ENCODE measurements at regions not wholly inside any gene's neighbourhood (a gene's known extent, or its start where the extent isn't known, plus 50 kb on each side); places are given as distances from the start of the nearest gene placed in this dataset.

- H3K4me2 ChIP-seq (ENCODE audit: insufficient read depth, low read length): no peak overlapping the region
- H3K79me2 ChIP-seq (ENCODE audit: insufficient read depth, low read length): no peaks in the 10 kb centered on the region
- H3K27ac ChIP-seq (ENCODE audit: low read length): no peak overlapping the region
- no peaks in the 10 kb centered on the region for H3K27me3 ChIP-seq (ENCODE audit: insufficient read depth, low read length, poor library complexity)
- no peak for DNase-seq
- no peaks in the 10 kb centered on the region for H3K9me3 ChIP-seq (ENCODE audit: insufficient read depth, low read length, severe bottlenecking)
- H3K4me3 ChIP-seq (ENCODE audit: low read depth in 1 of 2, low read length in 2 of 2): no peak overlapping the region
- no peaks in the 10 kb centered on the region for H3K4me1 ChIP-seq (ENCODE audit: insufficient read depth, low read length)
- TF ChIP-seq EZH2 (IDR thresholded peaks at IDR 0.05; ENCODE audit: borderline replicate concordance, low read depth, low read length, severe bottlenecking) (no peak), CTCF (IDR thresholded peaks at IDR 0.05; ENCODE audit: borderline replicate concordance, extremely low read depth, low read length, poor library complexity, severe bottlenecking) (no peak)
- no peak overlapping the region for H2AFZ ChIP-seq (ENCODE audit: low read depth, low read length)
- H4K20me1 ChIP-seq (ENCODE audit: insufficient read depth, low read length): no peaks in the 10 kb centered on the region
- no peak overlapping the region for H3K9ac ChIP-seq (ENCODE audit: low read depth, low read length)
- H3K36me3 ChIP-seq (ENCODE audit: insufficient read depth, low read length): no peaks in the 10 kb centered on the region
- no peak for ATAC-seq (ENCODE audit: insufficient read depth, low read depth)
These were observed 222.1 kb upstream of the UFL1 start for GRCh38 chr6:96299525-96299924.

- H3K9ac ChIP-seq (ENCODE audit: low read depth, low read length): no peak overlapping the region
- H3K4me2 ChIP-seq (ENCODE audit: insufficient read depth, low read length): no peak overlapping the region
- ATAC-seq (ENCODE audit: insufficient read depth, low read depth) (no peak), DNase-seq (no peak)
- no peak overlapping the region for H3K27ac ChIP-seq (ENCODE audit: low read length)
- no peaks in the 10 kb centered on the region for H3K4me1 ChIP-seq (ENCODE audit: insufficient read depth, low read length)
- H3K36me3 ChIP-seq (ENCODE audit: insufficient read depth, low read length): no peaks in the 10 kb centered on the region
- no peak overlapping the region for H3K4me3 ChIP-seq (ENCODE audit: low read depth in 1 of 2, low read length in 2 of 2)
- TF ChIP-seq EZH2 (IDR thresholded peaks at IDR 0.05; ENCODE audit: borderline replicate concordance, low read depth, low read length, severe bottlenecking) (no peak), CTCF (IDR thresholded peaks at IDR 0.05; ENCODE audit: borderline replicate concordance, extremely low read depth, low read length, poor library complexity, severe bottlenecking) (no peak)
- H3K27me3 ChIP-seq (ENCODE audit: insufficient read depth, low read length, poor library complexity): no peaks in the 10 kb centered on the region
- H4K20me1 ChIP-seq (ENCODE audit: insufficient read depth, low read length): no peaks in the 10 kb centered on the region
- H3K79me2 ChIP-seq (ENCODE audit: insufficient read depth, low read length): no peaks in the 10 kb centered on the region
- no peak overlapping the region for H2AFZ ChIP-seq (ENCODE audit: low read depth, low read length)
- H3K9me3 ChIP-seq (ENCODE audit: insufficient read depth, low read length, severe bottlenecking): no peaks in the 10 kb centered on the region
These were observed 220.6 kb upstream of the UFL1 start for GRCh38 chr6:96301023-96301422.

GRCh38 chr6:96301781-96302180 lies 219.8 kb upstream of the UFL1 start:
- Histone ChIP-seq H3K9ac (ENCODE audit: low read depth, low read length) (no peak overlapping the region), H4K20me1 (ENCODE audit: insufficient read depth, low read length) (no peaks in the 10 kb centered on the region), H2AFZ (ENCODE audit: low read depth, low read length) (no peak overlapping the region), H3K27ac (ENCODE audit: low read length) (no peak overlapping the region), H3K27me3 (ENCODE audit: insufficient read depth, low read length, poor library complexity) (no peaks in the 10 kb centered on the region), H3K36me3 (ENCODE audit: insufficient read depth, low read length) (no peaks in the 10 kb centered on the region), H3K4me3 (ENCODE audit: low read depth in 1 of 2, low read length in 2 of 2) (no peak overlapping the region), H3K4me1 (ENCODE audit: insufficient read depth, low read length) (no peaks in the 10 kb centered on the region), H3K4me2 (ENCODE audit: insufficient read depth, low read length) (no peak overlapping the region), H3K79me2 (ENCODE audit: insufficient read depth, low read length) (no peaks in the 10 kb centered on the region), H3K9me3 (ENCODE audit: insufficient read depth, low read length, severe bottlenecking) (no peaks in the 10 kb centered on the region)
- ATAC-seq (ENCODE audit: insufficient read depth, low read depth) (no peak), DNase-seq (no peak)
- no peak for TF ChIP-seq EZH2 (IDR thresholded peaks at IDR 0.05; ENCODE audit: borderline replicate concordance, low read depth, low read length, severe bottlenecking)
- no peak for TF ChIP-seq CTCF (IDR thresholded peaks at IDR 0.05; ENCODE audit: borderline replicate concordance, extremely low read depth, low read length, poor library complexity, severe bottlenecking)

- no peak overlapping the region for H3K4me2 ChIP-seq (ENCODE audit: insufficient read depth, low read length)
- no peaks in the 10 kb centered on the region for H3K9me3 ChIP-seq (ENCODE audit: insufficient read depth, low read length, severe bottlenecking)
- no peak overlapping the region for H3K4me3 ChIP-seq (ENCODE audit: low read depth in 1 of 2, low read length in 2 of 2)
- DNase-seq (no peak), ATAC-seq (ENCODE audit: insufficient read depth, low read depth) (no peak)
- H3K36me3 ChIP-seq (ENCODE audit: insufficient read depth, low read length): no peaks in the 10 kb centered on the region
- no peaks in the 10 kb centered on the region for H3K4me1 ChIP-seq (ENCODE audit: insufficient read depth, low read length)
- H3K9ac ChIP-seq (ENCODE audit: low read depth, low read length): no peak overlapping the region
- no peak overlapping the region for H3K27ac ChIP-seq (ENCODE audit: low read length)
- H4K20me1 ChIP-seq (ENCODE audit: insufficient read depth, low read length): no peaks in the 10 kb centered on the region
- no peaks in the 10 kb centered on the region for H3K27me3 ChIP-seq (ENCODE audit: insufficient read depth, low read length, poor library complexity)
- no peaks in the 10 kb centered on the region for H3K79me2 ChIP-seq (ENCODE audit: insufficient read depth, low read length)
- TF ChIP-seq EZH2 (IDR thresholded peaks at IDR 0.05; ENCODE audit: borderline replicate concordance, low read depth, low read length, severe bottlenecking): no peak
- TF ChIP-seq CTCF (IDR thresholded peaks at IDR 0.05; ENCODE audit: borderline replicate concordance, extremely low read depth, low read length, poor library complexity, severe bottlenecking): no peak
- H2AFZ ChIP-seq (ENCODE audit: low read depth, low read length): no peak overlapping the region
These were observed 218.6 kb upstream of the UFL1 start for GRCh38 chr6:96302991-96303390.
